Suprapubic skin (tissue), 3 donors: ENCODE measurements at regions not wholly inside any gene's neighbourhood (a gene's known extent, or its start where the extent isn't known, plus 50 kb on each side); places are given as distances from the start of the nearest gene placed in this dataset.

ENCODE experiments used
- POLR2AphosphoS5 ChIP-seq, 3 donors: sonication (generic); formaldehyde crosslinking; IDR thresholded peaks; one replicate each; pipeline ENCODE4 v1.6.1; 2017; ENCODE audit warnings: antibody characterized with exemption in 3 of 3
- TF ChIP-seq, protein P1 (sequence below), 2 donors: fragments of 200-600 bp in 1 of 2; fragments of 450-650 bp in 1 of 2; sonication (generic) in 1 of 2; IDR thresholded peaks; one replicate each; pipeline ENCODE4 v1.5.1; 2016 to 2019; ENCODE audit warnings: antibody characterized with exemption in 2 of 2, mild to moderate bottlenecking in 1 of 2, moderate library complexity in 1 of 2

DNA sequence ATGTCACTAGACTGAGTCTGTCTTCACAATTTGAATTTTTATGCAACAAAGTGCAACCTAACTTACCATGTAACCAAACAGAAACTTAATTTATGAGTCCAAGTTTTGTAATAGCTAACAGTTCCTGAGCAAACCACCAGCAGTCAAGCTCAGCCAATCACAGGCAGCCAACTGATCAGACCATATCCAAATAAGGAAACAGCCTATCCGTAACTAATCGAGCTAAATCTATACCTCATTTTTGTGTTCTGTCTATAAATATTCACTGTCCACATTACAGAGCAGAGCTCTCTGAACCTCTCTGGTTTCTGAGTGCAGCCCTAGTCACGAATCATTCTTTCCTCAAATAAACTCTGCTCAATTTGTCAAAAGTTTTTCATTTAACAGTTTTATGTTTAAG, 367.6 kb downstream of the PRR32 start:
- TF ChIP-seq, protein P1, sequence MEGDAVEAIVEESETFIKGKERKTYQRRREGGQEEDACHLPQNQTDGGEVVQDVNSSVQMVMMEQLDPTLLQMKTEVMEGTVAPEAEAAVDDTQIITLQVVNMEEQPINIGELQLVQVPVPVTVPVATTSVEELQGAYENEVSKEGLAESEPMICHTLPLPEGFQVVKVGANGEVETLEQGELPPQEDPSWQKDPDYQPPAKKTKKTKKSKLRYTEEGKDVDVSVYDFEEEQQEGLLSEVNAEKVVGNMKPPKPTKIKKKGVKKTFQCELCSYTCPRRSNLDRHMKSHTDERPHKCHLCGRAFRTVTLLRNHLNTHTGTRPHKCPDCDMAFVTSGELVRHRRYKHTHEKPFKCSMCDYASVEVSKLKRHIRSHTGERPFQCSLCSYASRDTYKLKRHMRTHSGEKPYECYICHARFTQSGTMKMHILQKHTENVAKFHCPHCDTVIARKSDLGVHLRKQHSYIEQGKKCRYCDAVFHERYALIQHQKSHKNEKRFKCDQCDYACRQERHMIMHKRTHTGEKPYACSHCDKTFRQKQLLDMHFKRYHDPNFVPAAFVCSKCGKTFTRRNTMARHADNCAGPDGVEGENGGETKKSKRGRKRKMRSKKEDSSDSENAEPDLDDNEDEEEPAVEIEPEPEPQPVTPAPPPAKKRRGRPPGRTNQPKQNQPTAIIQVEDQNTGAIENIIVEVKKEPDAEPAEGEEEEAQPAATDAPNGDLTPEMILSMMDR (IDR thresholded peaks at IDR 0.05) = no peak
- TF ChIP-seq POLR2AphosphoS5 (IDR thresholded peaks at IDR 0.05) = no peak
